ENCODE measurements at regions not wholly inside any gene's neighbourhood (a gene's known extent, or its start where the extent isn't known, plus 50 kb on each side); places are given as distances from the start of the nearest gene placed in this dataset.
"Not testable (repeated sequence)": the region's sequence is repeated elsewhere in the genome, so short reads cannot be mapped to it uniquely, and the experiment has no call there.

DNA sequence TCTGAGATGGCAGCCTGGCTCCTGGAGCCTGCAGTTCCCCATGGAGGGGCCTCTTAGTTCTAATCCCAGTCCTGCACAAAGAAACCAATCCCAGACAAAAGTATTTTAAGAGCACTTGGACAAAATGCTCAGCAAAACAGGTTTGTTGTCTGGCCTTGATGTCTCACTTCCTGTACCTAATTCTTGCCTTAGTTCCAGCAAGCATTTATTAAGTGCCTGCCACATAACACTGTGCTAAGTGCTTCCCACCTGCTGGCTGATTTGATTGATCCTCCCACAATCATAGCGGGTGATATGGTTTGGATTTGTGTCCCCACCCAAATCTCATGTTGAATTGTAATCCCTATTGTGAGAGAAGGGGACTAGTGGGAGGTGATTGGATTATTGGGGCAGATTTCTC is 65.7 kb upstream of the HABP2 start:
- ATAC-seq (ENCODE audit: insufficient number of reproducible peaks, low FRiP score, low read depth) = no peak
- no peak for TF ChIP-seq CTCF (IDR thresholded peaks at IDR 0.05)
- no peaks in the 10 kb centered on the region for H3K36me3 ChIP-seq
- H3K9me3 ChIP-seq = peaks cover 1% of the 10 kb centered on the region
- DNase-seq (ENCODE audit: low spot score) = no peak
- peaks cover 18 to 26% of the 10 kb centered on the region in 2 donors for H3K4me1 ChIP-seq (ENCODE audit: control insufficient read depth in 1 of 2, low read depth in 2 of 2)
- H3K4me3 ChIP-seq = no peak overlapping the region
- H3K27me3 ChIP-seq (replicated peaks; ENCODE audit: insufficient read depth) = no peaks in the 10 kb centered on the region
- H3K27ac ChIP-seq = peak overlapping the region in 1 of 2 donors; percentile 41

- H3K27me3 ChIP-seq (replicated peaks; ENCODE audit: insufficient read depth) = no peaks in the 10 kb centered on the region
- peak overlapping the region in 1 of 2 donors; percentile 41 for H3K27ac ChIP-seq
- H3K9me3 ChIP-seq = no peaks in the 10 kb centered on the region
- ATAC-seq (ENCODE audit: insufficient number of reproducible peaks, low FRiP score, low read depth) = no peak
- peaks cover 24 to 36% of the 10 kb centered on the region in 2 donors for H3K4me1 ChIP-seq (ENCODE audit: control insufficient read depth in 1 of 2, low read depth in 2 of 2)
- DNase-seq (ENCODE audit: low spot score) = no peak
- H3K36me3 ChIP-seq = no peaks in the 10 kb centered on the region
- no peak overlapping the region for H3K4me3 ChIP-seq
- TF ChIP-seq CTCF (IDR thresholded peaks at IDR 0.05) = no peak
Observed at GRCh38 chr10:113488186-113488585, 64.7 kb upstream of the HABP2 start.

GRCh38 chr10:113489522-113489921 is 63.3 kb upstream of the HABP2 start:
- not testable (repeated sequence) for H3K27me3 ChIP-seq (replicated peaks; ENCODE audit: insufficient read depth); ATAC-seq (ENCODE audit: insufficient number of reproducible peaks, low FRiP score, low read depth); H3K9me3 ChIP-seq; H3K36me3 ChIP-seq; DNase-seq (ENCODE audit: low spot score); H3K4me3 ChIP-seq
- peak overlapping the region in 1 of 2 donors; percentile 15 for H3K27ac ChIP-seq
- peaks cover 31 to 49% of the 10 kb centered on the region in 2 donors for H3K4me1 ChIP-seq (ENCODE audit: control insufficient read depth in 1 of 2, low read depth in 2 of 2)

DNA sequence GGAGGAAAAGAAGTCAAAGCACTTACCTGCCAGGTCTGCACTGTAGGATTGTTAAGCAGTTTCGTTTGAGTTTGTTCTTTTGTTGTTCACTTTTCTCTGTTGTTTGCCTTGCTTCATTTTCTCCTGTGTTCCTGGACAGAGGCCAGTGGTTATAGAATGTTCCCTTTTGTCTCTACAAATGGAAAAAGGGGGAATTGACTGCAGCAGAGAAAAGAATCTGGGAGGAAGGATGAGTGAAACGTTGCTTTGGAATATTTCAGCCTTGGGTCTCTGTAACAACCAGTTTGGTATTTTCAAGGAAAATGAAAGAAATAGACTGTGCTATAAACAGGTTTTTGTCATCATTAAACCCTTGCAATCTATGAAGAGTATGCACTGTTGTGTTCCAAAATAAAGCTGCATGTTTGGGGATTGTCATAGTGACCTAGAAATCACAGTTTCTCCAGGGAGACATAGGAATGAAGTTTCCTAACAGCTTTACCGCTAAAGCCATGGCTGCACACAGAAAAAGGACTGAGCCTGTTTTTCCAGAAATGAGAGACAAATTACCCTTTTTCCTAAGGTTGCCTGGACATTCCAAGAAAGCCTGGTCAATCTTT is 60.8 kb upstream of the HABP2 start:
- TF ChIP-seq CTCF (IDR thresholded peaks at IDR 0.05) = no peak

DNA sequence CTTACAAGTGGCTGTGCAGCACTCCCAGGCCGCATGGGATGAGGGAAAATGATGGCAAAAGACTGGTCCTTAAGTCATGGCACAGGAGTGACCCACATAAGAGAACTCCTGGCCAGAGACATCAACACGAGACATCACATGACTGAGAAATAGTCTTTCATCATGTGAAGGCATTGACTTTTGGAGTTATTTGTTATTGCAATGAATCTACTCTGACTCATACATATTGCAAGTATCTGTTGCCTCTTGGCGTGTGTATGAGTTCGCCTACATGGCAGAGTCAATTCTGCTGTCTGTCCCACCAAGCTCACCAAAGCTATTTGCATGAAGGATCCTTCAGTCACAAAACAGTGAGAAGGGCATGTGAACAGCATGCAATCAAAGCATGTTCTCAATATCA is 59.7 kb upstream of the HABP2 start:
- Histone ChIP-seq H3K27me3 (replicated peaks; ENCODE audit: insufficient read depth) (no peaks in the 10 kb centered on the region), H3K4me1 (ENCODE audit: control insufficient read depth in 1 of 2, low read depth in 2 of 2) (peaks cover 43 to 62% of the 10 kb centered on the region in 2 donors), H3K4me3 (no peak overlapping the region), H3K36me3 (no peaks in the 10 kb centered on the region), H3K9me3 (no peaks in the 10 kb centered on the region), H3K27ac (peak overlapping the region; percentile 66 to 92)
- TF ChIP-seq CTCF (IDR thresholded peaks at IDR 0.05) = no peak
- DNase-seq (ENCODE audit: low spot score) (no peak), ATAC-seq (ENCODE audit: insufficient number of reproducible peaks, low FRiP score, low read depth) (no peak)

More for the DNA sequence above, 60.8 kb upstream of the HABP2 start:
- no peak for DNase-seq (ENCODE audit: low spot score)
- peak; percentile 77 for ATAC-seq (ENCODE audit: insufficient number of reproducible peaks, low FRiP score, low read depth)
- no peaks in the 10 kb centered on the region for H3K9me3 ChIP-seq
- no peaks in the 10 kb centered on the region for H3K36me3 ChIP-seq
- H3K27me3 ChIP-seq (replicated peaks; ENCODE audit: insufficient read depth) = no peaks in the 10 kb centered on the region
- H3K4me3 ChIP-seq = peak overlapping the region; percentile 65
- peaks cover 46 to 66% of the 10 kb centered on the region in 2 donors for H3K4me1 ChIP-seq (ENCODE audit: control insufficient read depth in 1 of 2, low read depth in 2 of 2)
- H3K27ac ChIP-seq = peak overlapping the region; percentile 66 to 92

GRCh38 chr10:113493882-113494301 is 59.0 kb upstream of the HABP2 start:
- no peaks in the 10 kb centered on the region for H3K27me3 ChIP-seq (replicated peaks; ENCODE audit: insufficient read depth)
- no peak overlapping the region for H3K4me3 ChIP-seq
- H3K36me3 ChIP-seq = no peaks in the 10 kb centered on the region
- no peak for TF ChIP-seq CTCF (IDR thresholded peaks at IDR 0.05)
- peaks cover 43 to 67% of the 10 kb centered on the region in 2 donors for H3K4me1 ChIP-seq (ENCODE audit: control insufficient read depth in 1 of 2, low read depth in 2 of 2)
- no peak for DNase-seq (ENCODE audit: low spot score)
- peak overlapping the region; percentile 66 to 92 for H3K27ac ChIP-seq
- no peaks in the 10 kb centered on the region for H3K9me3 ChIP-seq
- ATAC-seq (ENCODE audit: insufficient number of reproducible peaks, low FRiP score, low read depth) = no peak
